RCC 7860 (cell line): ENCODE measurements at regions not wholly inside any gene's neighbourhood (a gene's known extent, or its start where the extent isn't known, plus 50 kb on each side); places are given as distances from the start of the nearest gene placed in this dataset.

Experiments used
- DNase-seq: peaks from one replicate; pipeline ENCODE4 v3.0.0-alpha.2; 2015; ENCODE audit warnings: low spot score
- FAIRE-seq: peaks from 2 replicates; lab custom pipeline; 2012; peaks lifted over from hg19 to GRCh38; lab: Jason Lieb, UNC

DNA sequence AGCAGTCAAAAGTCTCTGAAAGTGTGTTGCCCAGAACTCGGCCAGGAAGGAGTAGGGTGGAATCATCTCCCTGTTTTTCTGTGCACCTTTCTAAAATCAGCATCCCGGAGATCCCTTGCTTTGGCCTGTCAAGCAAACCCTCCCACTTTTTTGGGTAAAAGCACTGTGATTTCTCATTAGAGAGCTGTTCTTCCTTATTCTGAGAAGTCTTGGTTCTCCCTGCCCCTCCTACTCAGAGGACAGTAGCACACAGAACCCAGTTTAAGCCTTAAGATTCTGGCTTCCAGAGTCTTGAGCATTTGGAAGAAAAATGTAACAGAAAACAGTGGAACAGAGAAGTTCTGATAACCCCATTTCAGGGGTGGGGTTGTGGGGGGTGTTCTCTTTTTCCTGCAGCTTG, 52.6 kb upstream of the KATNAL1 start:
- FAIRE-seq (no peak), DNase-seq (no peak)

DNA sequence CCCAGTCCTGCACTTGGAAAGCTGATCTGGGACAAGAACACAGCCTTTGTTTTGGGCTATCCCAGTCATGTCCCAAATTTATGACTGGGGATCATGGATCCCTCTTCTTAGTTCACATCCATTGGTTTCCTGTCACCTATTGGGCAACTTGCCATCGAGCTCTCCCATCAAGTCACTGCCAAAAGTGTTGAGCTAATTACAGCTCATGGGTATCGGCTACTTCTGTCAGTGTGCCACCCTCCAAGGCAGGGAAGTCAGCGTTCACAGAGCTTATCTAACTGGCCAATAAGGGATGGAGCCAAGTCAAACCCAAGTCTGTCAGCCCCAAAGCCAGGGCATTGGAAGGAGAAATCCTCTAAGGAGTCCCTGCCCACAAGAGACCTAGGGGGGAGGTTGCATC, 53.2 kb upstream of the KATNAL1 start:
- FAIRE-seq (no peak), DNase-seq (no peak)

DNA sequence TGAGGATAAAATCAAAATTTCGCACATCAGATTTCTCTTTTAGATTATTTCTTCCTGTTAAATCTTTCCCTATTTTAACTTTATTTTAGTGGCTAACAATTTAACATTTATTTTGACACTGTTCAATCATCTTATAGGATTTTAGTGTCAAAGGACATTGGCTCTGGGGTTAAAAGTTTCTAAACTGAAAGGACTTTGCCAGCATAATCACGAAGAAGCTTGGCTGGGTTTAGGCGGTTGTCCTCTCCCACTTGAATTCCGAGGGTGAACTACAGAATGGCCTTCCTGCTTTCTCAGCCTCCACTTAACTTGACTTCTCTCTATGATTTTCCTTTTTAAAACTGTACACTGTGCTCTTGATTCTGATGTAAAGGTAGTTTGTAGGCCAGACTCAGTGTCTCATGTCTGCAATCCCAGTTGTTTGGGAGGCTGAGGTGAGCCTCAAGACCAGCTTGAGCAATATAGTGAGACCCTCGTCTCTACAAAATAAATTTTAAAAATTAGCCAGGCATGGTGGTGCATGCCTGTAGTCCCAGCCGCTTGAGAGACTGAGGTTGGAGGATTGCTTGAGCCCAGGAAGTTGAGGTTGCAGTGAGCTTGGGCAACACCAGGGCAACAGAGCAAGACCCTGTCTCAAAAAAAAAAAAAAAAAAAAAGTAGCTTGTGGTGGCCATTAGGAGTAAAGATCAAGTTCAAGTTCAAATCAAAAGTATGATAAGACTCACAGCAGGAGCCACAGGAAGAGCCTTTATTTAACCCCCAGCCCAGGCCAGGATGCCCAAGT, 54.8 kb upstream of the KATNAL1 start:
- FAIRE-seq (no peak), DNase-seq (no peak)

DNA sequence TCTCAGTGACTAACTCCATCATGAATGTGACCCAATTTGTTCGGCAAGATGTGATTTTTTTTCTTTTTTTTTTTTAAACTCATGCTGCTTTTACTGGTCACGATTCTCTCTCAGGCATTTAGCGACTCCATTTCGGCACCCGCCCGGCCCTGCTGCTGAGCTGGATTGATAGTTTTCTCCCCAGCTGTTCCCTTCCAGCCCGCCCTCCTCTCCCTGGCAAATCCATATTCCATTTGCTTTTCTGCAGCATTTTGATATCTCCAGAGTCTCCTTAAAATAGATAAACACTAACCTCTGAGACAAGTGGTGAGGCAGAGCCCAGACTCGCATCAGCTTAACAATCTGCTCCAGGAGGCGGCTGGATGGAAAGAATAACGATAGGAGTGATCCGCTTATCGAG, 55.5 kb upstream of the KATNAL1 start:
- DNase-seq (no peak), FAIRE-seq (no peak)

DNA sequence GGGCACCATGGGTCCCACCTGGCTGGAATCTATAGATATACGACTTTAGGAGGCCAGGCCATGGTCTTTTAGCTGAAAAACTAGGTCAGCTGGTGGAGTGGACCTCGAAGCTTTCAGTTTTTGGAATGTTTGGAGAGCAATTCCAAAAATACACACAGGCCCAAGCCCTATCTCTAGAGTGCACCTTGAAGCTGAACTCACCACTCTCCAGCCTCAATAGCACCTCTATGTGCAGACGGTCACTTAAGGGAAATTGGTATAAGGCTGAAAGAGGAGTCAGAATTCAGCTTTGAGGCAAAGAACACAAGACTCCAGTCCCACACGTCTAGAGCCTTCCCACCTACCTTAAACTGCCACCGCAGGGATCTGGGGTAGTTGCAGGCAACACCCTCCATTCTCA, 56.4 kb upstream of the KATNAL1 start:
- no peak for DNase-seq
- no peak for FAIRE-seq

DNA sequence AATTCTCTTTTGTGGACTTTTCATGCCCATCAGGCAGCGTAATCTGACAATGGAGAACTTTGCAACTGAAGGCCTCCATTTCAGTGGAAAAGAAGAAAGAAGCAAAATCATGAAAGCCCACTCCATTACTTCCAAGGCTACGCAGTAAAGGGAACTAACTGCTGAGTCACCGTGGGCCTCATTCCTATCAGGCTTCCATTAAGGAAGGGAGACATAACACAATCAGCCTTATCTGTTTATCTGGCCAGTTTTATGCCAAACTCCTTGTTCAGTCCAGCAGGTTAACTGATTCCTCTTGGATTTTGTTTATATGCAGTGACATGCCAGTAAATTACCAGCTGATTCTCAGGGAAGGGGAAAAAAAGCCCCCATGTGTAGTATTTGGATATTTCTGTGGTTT, 56.8 kb upstream of the KATNAL1 start:
- no peak for FAIRE-seq

DNA sequence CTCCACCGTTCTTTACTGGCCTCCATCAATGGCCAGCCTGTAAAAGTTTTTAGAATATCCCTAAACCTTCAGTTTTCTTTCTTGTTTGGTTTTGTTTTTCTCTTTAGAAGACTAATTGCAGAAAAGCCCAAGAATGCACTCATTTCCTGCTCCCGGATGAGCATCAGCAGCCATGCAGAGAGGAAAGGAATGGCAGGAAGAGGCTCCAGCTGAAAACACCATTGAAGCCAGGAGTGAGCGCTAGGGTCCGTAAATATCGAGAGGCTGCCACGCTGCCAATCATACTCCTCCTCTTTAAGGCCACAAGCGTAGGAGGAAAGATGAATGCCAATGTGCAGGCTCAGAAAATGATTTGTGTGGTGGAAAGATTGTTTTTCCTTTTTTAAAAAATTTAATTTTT, 57.4 kb upstream of the UBE2L5 start:
- DNase-seq (no peak), FAIRE-seq (no peak)

More for the DNA sequence above, 56.8 kb upstream of the KATNAL1 start:
- DNase-seq = no peak

DNA sequence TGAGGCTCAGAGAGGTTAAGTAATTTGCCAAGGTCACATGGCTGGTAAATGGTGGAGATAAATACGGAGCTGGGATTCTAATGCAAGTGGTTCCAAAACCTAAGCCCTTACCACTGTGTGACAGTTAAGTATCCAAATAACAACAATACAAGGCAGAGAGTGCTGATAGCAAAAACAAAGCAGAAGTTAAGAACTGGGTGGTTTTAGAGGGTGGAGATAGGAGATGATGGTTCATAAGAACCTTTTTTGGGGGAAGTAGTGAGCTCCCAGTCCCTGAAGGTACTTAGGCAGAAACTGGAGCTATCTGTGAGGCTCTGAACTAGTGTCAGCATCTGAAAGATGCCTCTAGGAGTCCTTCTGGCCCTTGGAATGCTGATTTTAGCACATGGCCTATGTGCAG, 56.2 kb upstream of the UBE2L5 start:
- DNase-seq (no peak), FAIRE-seq (no peak)

DNA sequence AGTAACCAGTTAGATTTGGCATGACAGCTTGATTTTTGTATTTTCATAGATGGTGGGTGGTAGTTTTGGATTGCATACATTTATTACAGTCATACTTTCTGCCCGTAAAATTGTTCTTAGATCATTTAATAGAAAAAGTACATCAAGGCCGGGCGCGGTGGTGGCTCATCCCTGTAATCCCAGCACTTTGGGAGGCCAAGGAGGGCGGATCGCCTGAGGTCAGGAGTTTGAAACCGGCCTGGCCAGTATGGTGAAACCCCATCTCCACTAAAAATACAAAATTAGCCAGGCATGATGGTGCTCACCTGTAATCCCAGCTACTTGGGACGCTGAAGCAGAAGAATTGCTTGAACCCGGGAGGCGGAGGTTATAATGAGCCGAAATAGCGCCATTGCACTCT, 55.0 kb upstream of the UBE2L5 start:
- DNase-seq = no peak
- FAIRE-seq = no peak

DNA sequence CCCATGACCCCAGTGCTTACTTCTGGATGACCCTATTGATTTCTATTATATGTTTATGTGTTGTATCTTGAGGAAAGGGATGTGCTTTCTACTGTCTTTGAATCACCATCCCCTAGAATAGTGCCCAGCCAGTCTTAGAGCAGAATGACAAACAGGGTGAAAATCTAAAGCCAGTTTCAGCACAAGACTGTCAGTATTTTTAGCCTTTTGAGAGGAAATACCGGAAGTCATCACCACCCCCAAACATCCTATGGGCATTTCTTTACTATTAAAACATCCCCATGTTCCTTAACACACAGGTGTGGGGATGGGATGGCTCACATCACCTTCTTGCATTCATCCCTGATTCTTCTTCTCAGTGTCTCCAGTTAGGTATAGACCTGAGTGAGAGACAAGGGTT, 52.1 kb upstream of the UBE2L5 start:
- DNase-seq = no peak
- no peak for FAIRE-seq

DNA sequence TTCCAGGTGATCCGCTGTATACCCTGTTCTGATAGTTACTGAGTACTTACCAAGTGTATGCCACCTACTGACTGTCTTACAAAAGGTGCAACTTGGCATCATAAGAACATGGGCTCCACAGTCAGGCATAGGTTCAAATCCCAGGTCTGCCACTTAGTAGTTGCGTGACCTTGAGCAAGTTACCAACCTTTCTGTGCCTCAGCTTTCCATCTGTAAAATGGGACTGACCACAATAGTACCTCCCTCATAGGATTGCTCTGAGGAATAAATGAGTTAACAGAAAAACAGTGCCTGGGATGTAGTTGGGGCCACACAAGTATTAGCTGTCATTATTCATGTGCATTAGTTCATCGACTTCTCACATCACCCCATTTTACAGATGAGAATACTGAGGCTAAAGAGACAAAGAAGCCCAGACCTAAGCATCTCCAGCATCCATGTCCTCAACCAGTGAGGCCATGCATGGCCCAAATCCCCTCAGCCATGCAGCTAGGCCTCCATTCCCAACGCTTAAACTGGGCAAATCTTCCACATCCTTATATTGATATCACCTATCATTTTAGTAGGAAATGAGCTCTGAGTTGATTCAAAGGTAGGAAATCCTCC, 51.3 kb upstream of the UBE2L5 start:
- DNase-seq = no peak
- no peak for FAIRE-seq

DNA sequence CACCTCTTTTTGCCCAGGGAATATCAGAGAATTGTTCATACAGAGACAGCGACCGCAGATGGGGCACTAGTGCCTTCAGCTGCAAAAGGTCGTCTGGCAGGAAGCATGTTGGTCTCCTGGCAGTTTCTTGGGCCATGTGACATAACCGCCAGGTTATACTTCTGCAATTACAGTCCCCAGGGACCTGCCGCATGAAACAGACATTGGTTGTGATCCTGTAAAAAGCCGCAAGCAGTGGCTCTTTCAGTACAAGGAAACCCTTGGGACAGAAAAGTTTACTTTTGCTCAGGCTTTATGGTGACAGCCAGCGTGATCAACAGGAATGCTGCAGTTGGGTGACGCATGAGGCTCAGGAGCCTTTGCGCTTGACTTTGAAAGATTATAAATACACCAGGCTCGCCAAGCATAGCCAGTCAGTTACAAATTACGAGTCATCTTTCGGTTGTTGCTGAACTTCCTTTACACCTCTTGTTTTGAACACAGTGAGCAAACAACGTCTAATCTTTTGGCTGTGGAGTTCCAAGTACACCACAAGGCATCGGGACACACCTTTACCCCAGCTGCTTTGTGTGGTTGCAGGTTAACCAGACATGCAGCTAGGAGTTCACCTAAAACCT, 50.5 kb upstream of the UBE2L5 start:
- peak; percentile 57 for DNase-seq
- FAIRE-seq = no peak
